Gastroesophageal sphincter (tissue), 3 donors: ENCODE measurements at regions not wholly inside any gene's neighbourhood (a gene's known extent, or its start where the extent isn't known, plus 50 kb on each side); places are given as distances from the start of the nearest gene placed in this dataset.

Experiments used
- CTCF ChIP-seq, 4 experiments: fragments of 200-600 bp in 2 of 4; fragments of 450-650 bp in 2 of 4; sonication (generic) in 1 of 4; IDR thresholded peaks; one replicate each; pipeline ENCODE4 v1.5.1; 2017 to 2019; ENCODE audit warnings: antibody characterized with exemption in 4 of 4, mild to moderate bottlenecking in 2 of 4, moderate library complexity in 2 of 4
- POLR2A ChIP-seq, 2 donors: fragments of 450-650 bp; IDR thresholded peaks; one replicate each; pipeline ENCODE4 v1.6.1; 2017; ENCODE audit warnings: antibody characterized with exemption in 2 of 2, mild to moderate bottlenecking in 2 of 2, moderate library complexity in 1 of 2
- POLR2AphosphoS5 ChIP-seq: sonication (generic); formaldehyde crosslinking; IDR thresholded peaks from one replicate; pipeline ENCODE4 v1.6.1; 2017; ENCODE audit warnings: antibody characterized with exemption

- TF ChIP-seq CTCF (IDR thresholded peaks at IDR 0.05) (no peak), POLR2A (IDR thresholded peaks at IDR 0.05) (no peak), POLR2AphosphoS5 (no peak)
Measured at GRCh38 chr13:73782450-73783449, 351.5 kb downstream of the KLF12 start.
